Jurkat, Clone E6-1 (cell line): ENCODE measurements at regions not wholly inside any gene's neighbourhood (a gene's known extent, or its start where the extent isn't known, plus 50 kb on each side); places are given as distances from the start of the nearest gene placed in this dataset.
"Not testable (repeated sequence)": the region's sequence is repeated elsewhere in the genome, so short reads cannot be mapped to it uniquely, and the experiment has no call there.

Experiments used
- DNase-seq: peaks from one replicate; pipeline ENCODE4 v3.0.0-alpha.2; 2011; ENCODE audit warnings: low read depth, low spot score
- H3K4me3 ChIP-seq: 2 replicates; pipeline ENCODE4 v1.5.1; 2011; ENCODE audit warnings: mild to moderate bottlenecking, low read length, control low read depth, moderate library complexity

GRCh38 chr5:167855818-167856217, 435.6 kb upstream of the WWC1 start:
- no peak for DNase-seq
- H3K4me3 ChIP-seq, result no peak overlapping the region

GRCh38 chr5:167857321-167857720, 434.1 kb upstream of the WWC1 start:
- no peak overlapping the region for H3K4me3 ChIP-seq
- DNase-seq, result no peak

GRCh38 chr5:167858186-167858855, 433.1 kb upstream of the WWC1 start:
- not testable (repeated sequence) for DNase-seq, H3K4me3 ChIP-seq

GRCh38 chr5:167861129-167861927, 430.1 kb upstream of the WWC1 start:
- H3K4me3 ChIP-seq, result no peak overlapping the region
- no peak for DNase-seq

- H3K4me3 ChIP-seq, result no peak overlapping the region
- DNase-seq, result no peak
Observed at GRCh38 chr5:167861928-167862426, 429.5 kb upstream of the WWC1 start.

GRCh38 chr5:167863883-167864282, 427.6 kb upstream of the WWC1 start:
- no peak overlapping the region for H3K4me3 ChIP-seq
- no peak for DNase-seq

- H3K4me3 ChIP-seq, result no peak overlapping the region
- no peak for DNase-seq
Observed at GRCh38 chr5:167864801-167865200, 426.6 kb upstream of the WWC1 start.

GRCh38 chr5:167866797-167867196, 424.6 kb upstream of the WWC1 start:
- H3K4me3 ChIP-seq, result no peak overlapping the region
- no peak for DNase-seq

GRCh38 chr5:167867281-167867680, 424.2 kb upstream of the WWC1 start:
- DNase-seq, result no peak

GRCh38 chr5:167869125-167869524, 422.3 kb upstream of the WWC1 start:
- no peak overlapping the region for H3K4me3 ChIP-seq
- DNase-seq, result no peak

More at GRCh38 chr5:167867281-167867680, 424.2 kb upstream of the WWC1 start:
- no peak overlapping the region for H3K4me3 ChIP-seq

GRCh38 chr5:167870055-167870454, 421.4 kb upstream of the WWC1 start:
- no peak overlapping the region for H3K4me3 ChIP-seq
- no peak for DNase-seq

GRCh38 chr5:167871091-167871490, 420.4 kb upstream of the WWC1 start:
- H3K4me3 ChIP-seq, result no peak overlapping the region
- DNase-seq, result no peak

GRCh38 chr5:167872791-167873190, 418.7 kb upstream of the WWC1 start:
- DNase-seq, result no peak
- no peak overlapping the region for H3K4me3 ChIP-seq

GRCh38 chr5:167877114-167877722, 414.2 kb upstream of the WWC1 start:
- DNase-seq, result no peak
- no peak overlapping the region for H3K4me3 ChIP-seq

GRCh38 chr5:167877924-167878323, 413.5 kb upstream of the WWC1 start:
- no peak for DNase-seq
- no peak overlapping the region for H3K4me3 ChIP-seq

GRCh38 chr5:167880420-167880819, 411.0 kb upstream of the WWC1 start:
- H3K4me3 ChIP-seq, result no peak overlapping the region
- no peak for DNase-seq

- H3K4me3 ChIP-seq, result no peak overlapping the region
Observed at GRCh38 chr5:167881041-167881440, 410.4 kb upstream of the WWC1 start.

GRCh38 chr5:167886196-167886595, 405.2 kb upstream of the WWC1 start:
- DNase-seq, result no peak
- H3K4me3 ChIP-seq, result no peak overlapping the region

More at GRCh38 chr5:167881041-167881440, 410.4 kb upstream of the WWC1 start:
- DNase-seq, result no peak

GRCh38 chr5:167888393-167888792, 403.1 kb upstream of the WWC1 start:
- no peak overlapping the region for H3K4me3 ChIP-seq
- DNase-seq, result no peak

- H3K4me3 ChIP-seq, result no peak overlapping the region
- no peak for DNase-seq
Observed at GRCh38 chr5:167889276-167889675, 402.2 kb upstream of the WWC1 start.
